K562 (cell line): ENCODE measurements at regions not wholly inside any gene's neighbourhood (a gene's known extent, or its start where the extent isn't known, plus 50 kb on each side); places are given as distances from the start of the nearest gene placed in this dataset.

Experiments
- EHMT2 ChIP-seq: fragments of 450-650 bp; IDR thresholded peaks from 2 replicates; pipeline ENCODE4 v1.6.1; 2018; ENCODE audit warnings: antibody characterized with exemption
- KAT8 ChIP-seq: fragments of 450-650 bp; IDR thresholded peaks from 2 replicates; pipeline ENCODE4 v1.6.1; 2016; ENCODE audit warnings: low read depth, mild to moderate bottlenecking
- MXI1 ChIP-seq: IDR thresholded peaks from 2 replicates; pipeline ENCODE4 v1.6.1; 2011; ENCODE audit warnings: low read depth, mild to moderate bottlenecking, improper control_type of control experiment, low read length
- NFRKB ChIP-seq: fragments of 450-650 bp; IDR thresholded peaks from 2 replicates; pipeline ENCODE4 v1.6.1; 2016; ENCODE audit warnings: low read depth
- PCBP1 ChIP-seq: fragments of 200-400 bp; formaldehyde crosslinking; IDR thresholded peaks from 2 replicates; pipeline ENCODE4 v1.6.1; 2018; ENCODE audit warnings: mild to moderate bottlenecking, low read depth, low read length; ENCODE audit not compliant: poor library complexity, severe bottlenecking
- SIX5 ChIP-seq, 2 experiments: IDR thresholded peaks; 2 replicates each; pipeline ENCODE4 v1.6.1; 2011; ENCODE audit warnings: low read length in 2 of 2, borderline replicate concordance in 1 of 2, low read depth in 1 of 2, mild to moderate bottlenecking in 1 of 2, moderate library complexity in 1 of 2; ENCODE audit not compliant: insufficient read depth in 1 of 2
- SRSF3 ChIP-seq: fragments of 200-400 bp; formaldehyde crosslinking; IDR thresholded peaks from 2 replicates; pipeline ENCODE4 v1.6.1; 2016; ENCODE audit warnings: mild to moderate bottlenecking, low read length, moderate library complexity; ENCODE audit not compliant: insufficient read depth
- ZKSCAN1 ChIP-seq: fragments of 150-350 bp; IDR thresholded peaks from 2 replicates; pipeline ENCODE4 v1.6.1; 2016; ENCODE audit warnings: low read depth, low read length
- ZNF133 ChIP-seq: fragments of 250-450 bp; sonication (Bioruptor Pico); IDR thresholded peaks from 2 replicates; pipeline ENCODE4 v1.4.0; 2020; ENCODE audit warnings: mild to moderate bottlenecking
- TF ChIP-seq, protein P1 (sequence below): fragments of 250-450 bp; sonication (Bioruptor Pico); IDR thresholded peaks from 2 replicates; pipeline ENCODE4 v1.4.0; 2020; ENCODE audit warnings: mild to moderate bottlenecking
- TF ChIP-seq, protein P2 (sequence below): sonication (generic); formaldehyde crosslinking; IDR thresholded peaks from 2 replicates; pipeline ENCODE4 v1.8.0; 2022; ENCODE audit warnings: mild to moderate bottlenecking, low read depth, missing genetic modification reagents
- TF ChIP-seq, protein P3 (sequence below): sonication (generic); formaldehyde crosslinking; IDR thresholded peaks from 2 replicates; pipeline ENCODE4 v1.9.0; 2022; ENCODE audit warnings: mild to moderate bottlenecking, missing genetic modification reagents
- TF ChIP-seq, protein P4 (sequence below): fragments of 200-600 bp; sonication (generic); IDR thresholded peaks from one replicate; pipeline ENCODE4 v1.6.1; 2012; ENCODE audit warnings: mild to moderate bottlenecking, low read depth, low read length, inconsistent platforms

GRCh38 chr7:84912993-84913635 is 273.7 kb downstream of the SEMA3D start (continued):
- TF ChIP-seq NFRKB: no peak
- TF ChIP-seq, protein P1, sequence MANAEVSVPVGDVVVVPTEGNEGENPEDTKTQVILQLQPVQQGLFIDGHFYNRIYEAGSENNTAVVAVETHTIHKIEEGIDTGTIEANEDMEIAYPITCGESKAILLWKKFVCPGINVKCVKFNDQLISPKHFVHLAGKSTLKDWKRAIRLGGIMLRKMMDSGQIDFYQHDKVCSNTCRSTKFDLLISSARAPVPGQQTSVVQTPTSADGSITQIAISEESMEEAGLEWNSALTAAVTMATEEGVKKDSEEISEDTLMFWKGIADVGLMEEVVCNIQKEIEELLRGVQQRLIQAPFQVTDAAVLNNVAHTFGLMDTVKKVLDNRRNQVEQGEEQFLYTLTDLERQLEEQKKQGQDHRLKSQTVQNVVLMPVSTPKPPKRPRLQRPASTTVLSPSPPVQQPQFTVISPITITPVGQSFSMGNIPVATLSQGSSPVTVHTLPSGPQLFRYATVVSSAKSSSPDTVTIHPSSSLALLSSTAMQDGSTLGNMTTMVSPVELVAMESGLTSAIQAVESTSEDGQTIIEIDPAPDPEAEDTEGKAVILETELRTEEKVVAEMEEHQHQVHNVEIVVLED: peak; percentile 44
- no peak for TF ChIP-seq SRSF3
- no peak for TF ChIP-seq ZNF133 (CRISPR knock-in tag)
- no peak for TF ChIP-seq ZKSCAN1
- TF ChIP-seq PCBP1: no peak
- TF ChIP-seq, protein P2, sequence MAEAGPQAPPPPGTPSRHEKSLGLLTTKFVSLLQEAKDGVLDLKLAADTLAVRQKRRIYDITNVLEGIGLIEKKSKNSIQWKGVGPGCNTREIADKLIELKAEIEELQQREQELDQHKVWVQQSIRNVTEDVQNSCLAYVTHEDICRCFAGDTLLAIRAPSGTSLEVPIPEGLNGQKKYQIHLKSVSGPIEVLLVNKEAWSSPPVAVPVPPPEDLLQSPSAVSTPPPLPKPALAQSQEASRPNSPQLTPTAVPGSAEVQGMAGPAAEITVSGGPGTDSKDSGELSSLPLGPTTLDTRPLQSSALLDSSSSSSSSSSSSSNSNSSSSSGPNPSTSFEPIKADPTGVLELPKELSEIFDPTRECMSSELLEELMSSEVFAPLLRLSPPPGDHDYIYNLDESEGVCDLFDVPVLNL: no peak
- no peak for TF ChIP-seq KAT8
- TF ChIP-seq SIX5 (IDR thresholded peaks at IDR 0.05; ENCODE audit: borderline replicate concordance in 1 of 2, insufficient read depth in 1 of 2, low read depth in 1 of 2, low read length in 2 of 2): no peak
- no peak for TF ChIP-seq EHMT2
- TF ChIP-seq, protein P3, sequence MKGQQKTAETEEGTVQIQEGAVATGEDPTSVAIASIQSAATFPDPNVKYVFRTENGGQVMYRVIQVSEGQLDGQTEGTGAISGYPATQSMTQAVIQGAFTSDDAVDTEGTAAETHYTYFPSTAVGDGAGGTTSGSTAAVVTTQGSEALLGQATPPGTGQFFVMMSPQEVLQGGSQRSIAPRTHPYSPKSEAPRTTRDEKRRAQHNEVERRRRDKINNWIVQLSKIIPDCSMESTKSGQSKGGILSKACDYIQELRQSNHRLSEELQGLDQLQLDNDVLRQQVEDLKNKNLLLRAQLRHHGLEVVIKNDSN: no peak
- no peak for TF ChIP-seq MXI1
- TF ChIP-seq, protein P4, sequence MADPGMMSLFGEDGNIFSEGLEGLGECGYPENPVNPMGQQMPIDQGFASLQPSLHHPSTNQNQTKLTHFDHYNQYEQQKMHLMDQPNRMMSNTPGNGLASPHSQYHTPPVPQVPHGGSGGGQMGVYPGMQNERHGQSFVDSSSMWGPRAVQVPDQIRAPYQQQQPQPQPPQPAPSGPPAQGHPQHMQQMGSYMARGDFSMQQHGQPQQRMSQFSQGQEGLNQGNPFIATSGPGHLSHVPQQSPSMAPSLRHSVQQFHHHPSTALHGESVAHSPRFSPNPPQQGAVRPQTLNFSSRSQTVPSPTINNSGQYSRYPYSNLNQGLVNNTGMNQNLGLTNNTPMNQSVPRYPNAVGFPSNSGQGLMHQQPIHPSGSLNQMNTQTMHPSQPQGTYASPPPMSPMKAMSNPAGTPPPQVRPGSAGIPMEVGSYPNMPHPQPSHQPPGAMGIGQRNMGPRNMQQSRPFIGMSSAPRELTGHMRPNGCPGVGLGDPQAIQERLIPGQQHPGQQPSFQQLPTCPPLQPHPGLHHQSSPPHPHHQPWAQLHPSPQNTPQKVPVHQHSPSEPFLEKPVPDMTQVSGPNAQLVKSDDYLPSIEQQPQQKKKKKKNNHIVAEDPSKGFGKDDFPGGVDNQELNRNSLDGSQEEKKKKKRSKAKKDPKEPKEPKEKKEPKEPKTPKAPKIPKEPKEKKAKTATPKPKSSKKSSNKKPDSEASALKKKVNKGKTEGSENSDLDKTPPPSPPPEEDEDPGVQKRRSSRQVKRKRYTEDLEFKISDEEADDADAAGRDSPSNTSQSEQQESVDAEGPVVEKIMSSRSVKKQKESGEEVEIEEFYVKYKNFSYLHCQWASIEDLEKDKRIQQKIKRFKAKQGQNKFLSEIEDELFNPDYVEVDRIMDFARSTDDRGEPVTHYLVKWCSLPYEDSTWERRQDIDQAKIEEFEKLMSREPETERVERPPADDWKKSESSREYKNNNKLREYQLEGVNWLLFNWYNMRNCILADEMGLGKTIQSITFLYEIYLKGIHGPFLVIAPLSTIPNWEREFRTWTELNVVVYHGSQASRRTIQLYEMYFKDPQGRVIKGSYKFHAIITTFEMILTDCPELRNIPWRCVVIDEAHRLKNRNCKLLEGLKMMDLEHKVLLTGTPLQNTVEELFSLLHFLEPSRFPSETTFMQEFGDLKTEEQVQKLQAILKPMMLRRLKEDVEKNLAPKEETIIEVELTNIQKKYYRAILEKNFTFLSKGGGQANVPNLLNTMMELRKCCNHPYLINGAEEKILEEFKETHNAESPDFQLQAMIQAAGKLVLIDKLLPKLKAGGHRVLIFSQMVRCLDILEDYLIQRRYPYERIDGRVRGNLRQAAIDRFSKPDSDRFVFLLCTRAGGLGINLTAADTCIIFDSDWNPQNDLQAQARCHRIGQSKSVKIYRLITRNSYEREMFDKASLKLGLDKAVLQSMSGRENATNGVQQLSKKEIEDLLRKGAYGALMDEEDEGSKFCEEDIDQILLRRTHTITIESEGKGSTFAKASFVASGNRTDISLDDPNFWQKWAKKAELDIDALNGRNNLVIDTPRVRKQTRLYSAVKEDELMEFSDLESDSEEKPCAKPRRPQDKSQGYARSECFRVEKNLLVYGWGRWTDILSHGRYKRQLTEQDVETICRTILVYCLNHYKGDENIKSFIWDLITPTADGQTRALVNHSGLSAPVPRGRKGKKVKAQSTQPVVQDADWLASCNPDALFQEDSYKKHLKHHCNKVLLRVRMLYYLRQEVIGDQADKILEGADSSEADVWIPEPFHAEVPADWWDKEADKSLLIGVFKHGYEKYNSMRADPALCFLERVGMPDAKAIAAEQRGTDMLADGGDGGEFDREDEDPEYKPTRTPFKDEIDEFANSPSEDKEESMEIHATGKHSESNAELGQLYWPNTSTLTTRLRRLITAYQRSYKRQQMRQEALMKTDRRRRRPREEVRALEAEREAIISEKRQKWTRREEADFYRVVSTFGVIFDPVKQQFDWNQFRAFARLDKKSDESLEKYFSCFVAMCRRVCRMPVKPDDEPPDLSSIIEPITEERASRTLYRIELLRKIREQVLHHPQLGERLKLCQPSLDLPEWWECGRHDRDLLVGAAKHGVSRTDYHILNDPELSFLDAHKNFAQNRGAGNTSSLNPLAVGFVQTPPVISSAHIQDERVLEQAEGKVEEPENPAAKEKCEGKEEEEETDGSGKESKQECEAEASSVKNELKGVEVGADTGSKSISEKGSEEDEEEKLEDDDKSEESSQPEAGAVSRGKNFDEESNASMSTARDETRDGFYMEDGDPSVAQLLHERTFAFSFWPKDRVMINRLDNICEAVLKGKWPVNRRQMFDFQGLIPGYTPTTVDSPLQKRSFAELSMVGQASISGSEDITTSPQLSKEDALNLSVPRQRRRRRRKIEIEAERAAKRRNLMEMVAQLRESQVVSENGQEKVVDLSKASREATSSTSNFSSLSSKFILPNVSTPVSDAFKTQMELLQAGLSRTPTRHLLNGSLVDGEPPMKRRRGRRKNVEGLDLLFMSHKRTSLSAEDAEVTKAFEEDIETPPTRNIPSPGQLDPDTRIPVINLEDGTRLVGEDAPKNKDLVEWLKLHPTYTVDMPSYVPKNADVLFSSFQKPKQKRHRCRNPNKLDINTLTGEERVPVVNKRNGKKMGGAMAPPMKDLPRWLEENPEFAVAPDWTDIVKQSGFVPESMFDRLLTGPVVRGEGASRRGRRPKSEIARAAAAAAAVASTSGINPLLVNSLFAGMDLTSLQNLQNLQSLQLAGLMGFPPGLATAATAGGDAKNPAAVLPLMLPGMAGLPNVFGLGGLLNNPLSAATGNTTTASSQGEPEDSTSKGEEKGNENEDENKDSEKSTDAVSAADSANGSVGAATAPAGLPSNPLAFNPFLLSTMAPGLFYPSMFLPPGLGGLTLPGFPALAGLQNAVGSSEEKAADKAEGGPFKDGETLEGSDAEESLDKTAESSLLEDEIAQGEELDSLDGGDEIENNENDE: no peak
